Body of pancreas (tissue), 4 donors: ENCODE measurements at regions not wholly inside any gene's neighbourhood (a gene's known extent, or its start where the extent isn't known, plus 50 kb on each side); places are given as distances from the start of the nearest gene placed in this dataset.

Experiments
- POLR2A ChIP-seq, 3 donors: fragments of 450-650 bp; IDR thresholded peaks; one replicate each; pipeline ENCODE4 v1.6.1; 2016; ENCODE audit warnings: antibody characterized with exemption in 3 of 3, mild to moderate bottlenecking in 2 of 3
- TF ChIP-seq, protein P1 (sequence below), 7 experiments: fragments of 450-650 bp in 4 of 7; fragments of 200-600 bp in 3 of 7; sonication (generic) in 3 of 7; IDR thresholded peaks; one replicate each; pipeline ENCODE4 v1.5.1; 2016 to 2019; ENCODE audit warnings: antibody characterized with exemption in 7 of 7

DNA sequence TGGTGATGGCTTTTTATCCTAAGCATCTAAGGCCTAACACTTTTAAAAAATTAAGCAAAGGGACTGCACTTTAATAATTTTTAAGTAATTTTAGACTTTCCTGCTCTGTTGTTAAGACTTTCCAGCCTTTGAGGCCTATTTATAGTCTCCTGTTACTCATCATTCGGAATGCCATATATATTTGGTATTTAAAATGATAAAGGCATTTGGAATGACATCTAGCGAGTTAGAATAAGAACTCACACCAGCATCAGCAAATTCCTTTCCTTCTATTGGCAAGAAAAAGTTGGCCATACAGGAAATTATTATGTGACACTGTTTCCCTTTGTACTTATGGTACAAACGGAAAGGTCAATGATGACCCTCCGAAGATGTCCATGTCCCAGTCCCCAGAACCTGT is 88.1 kb upstream of the STMND1 start:
- TF ChIP-seq, protein P1, sequence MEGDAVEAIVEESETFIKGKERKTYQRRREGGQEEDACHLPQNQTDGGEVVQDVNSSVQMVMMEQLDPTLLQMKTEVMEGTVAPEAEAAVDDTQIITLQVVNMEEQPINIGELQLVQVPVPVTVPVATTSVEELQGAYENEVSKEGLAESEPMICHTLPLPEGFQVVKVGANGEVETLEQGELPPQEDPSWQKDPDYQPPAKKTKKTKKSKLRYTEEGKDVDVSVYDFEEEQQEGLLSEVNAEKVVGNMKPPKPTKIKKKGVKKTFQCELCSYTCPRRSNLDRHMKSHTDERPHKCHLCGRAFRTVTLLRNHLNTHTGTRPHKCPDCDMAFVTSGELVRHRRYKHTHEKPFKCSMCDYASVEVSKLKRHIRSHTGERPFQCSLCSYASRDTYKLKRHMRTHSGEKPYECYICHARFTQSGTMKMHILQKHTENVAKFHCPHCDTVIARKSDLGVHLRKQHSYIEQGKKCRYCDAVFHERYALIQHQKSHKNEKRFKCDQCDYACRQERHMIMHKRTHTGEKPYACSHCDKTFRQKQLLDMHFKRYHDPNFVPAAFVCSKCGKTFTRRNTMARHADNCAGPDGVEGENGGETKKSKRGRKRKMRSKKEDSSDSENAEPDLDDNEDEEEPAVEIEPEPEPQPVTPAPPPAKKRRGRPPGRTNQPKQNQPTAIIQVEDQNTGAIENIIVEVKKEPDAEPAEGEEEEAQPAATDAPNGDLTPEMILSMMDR (IDR thresholded peaks at IDR 0.05) = no peak
- TF ChIP-seq POLR2A (IDR thresholded peaks at IDR 0.05) = no peak
